ENCODE measurements at regions not wholly inside any gene's neighbourhood (a gene's known extent, or its start where the extent isn't known, plus 50 kb on each side); places are given as distances from the start of the nearest gene placed in this dataset.

- WGBS (ENCODE audit: insufficient coverage): 62% methylated on average over 2 of the region's 4 CpGs
Measured at GRCh38 chr3:127411083-127411727, 123.4 kb upstream of the PRR20G start.

GRCh38 chr3:127410678-127411077, 122.8 kb upstream of the PRR20G start:
- peaks cover 40% of the 10 kb centered on the region for H3K27me3 Mint-ChIP-seq
- WGBS (ENCODE audit: insufficient coverage): 94% methylated on average over 7 of the region's 7 CpGs

More at GRCh38 chr3:127411083-127411727, 123.4 kb upstream of the PRR20G start:
- ChIA-PET CTCF (no interaction called here), POLR2A (no interaction called here)
- no peaks in the 10 kb centered on the region for H3K79me2 ChIP-seq (ENCODE audit: control insufficient read depth, insufficient read depth, low read length)
- no peaks in the 10 kb centered on the region for H3K4me1 ChIP-seq (ENCODE audit: control insufficient read depth in 2 of 2, insufficient read depth in 2 of 2, low read length in 2 of 2)
- no peaks in the 10 kb centered on the region for H3K9me3 ChIP-seq (ENCODE audit: control extremely low read depth in 1 of 3, control insufficient read depth in 2 of 3, insufficient read depth in 1 of 3, low read length in 2 of 3)
- no peak overlapping the region for H3K27ac ChIP-seq (ENCODE audit: low read length in 2 of 2)
- DNase-seq (no peak), ATAC-seq (ENCODE audit: low read depth) (no peak)
- H4K20me1 ChIP-seq (ENCODE audit: control insufficient read depth, insufficient read depth, low read length, poor library complexity, severe bottlenecking): no peaks in the 10 kb centered on the region
- intact Hi-C loops (cut with micrococcal nuclease): no loop called here
- Mint-ChIP-seq H3K27me3 (peaks cover 41% of the 10 kb centered on the region), H3K27ac (no peak overlapping the region), H3K4me3 (no peak overlapping the region), H3K9me3 (ENCODE audit: insufficient read depth) (no peaks in the 10 kb centered on the region), H3K4me1 (no peaks in the 10 kb centered on the region)
- H3K9ac ChIP-seq (ENCODE audit: low read length): no peak overlapping the region
- H3K4me2 ChIP-seq (replicated peaks; ENCODE audit: low read depth, low read length, poor library complexity, severe bottlenecking): no peak overlapping the region
- peaks cover 0 to 8% (median 0%) of the 10 kb centered on the region in 4 experiments for H3K27me3 ChIP-seq (replicated peaks in 1 of 4; ENCODE audit: control extremely low read depth in 1 of 4, control insufficient read depth in 3 of 4, insufficient read depth in 4 of 4, low read length in 3 of 4)
- H3K4me3 ChIP-seq (ENCODE audit: control extremely low read depth in 1 of 5, extremely low read depth in 1 of 5, insufficient read depth in 1 of 5, low read depth in 2 of 5, low read length in 4 of 5): no peak overlapping the region
- H2AFZ ChIP-seq (ENCODE audit: insufficient read depth, low read depth, low read length, poor library complexity, severe bottlenecking): no peak overlapping the region
- no peaks in the 10 kb centered on the region for H3K36me3 ChIP-seq (replicated peaks in 1 of 2; ENCODE audit: control extremely low read depth in 1 of 2, control insufficient read depth in 1 of 2, extremely low read depth in 1 of 2, insufficient read depth in 2 of 2, low read length in 1 of 2)
- no peak for TF ChIP-seq EZH2 (IDR thresholded peaks at IDR 0.05; ENCODE audit: borderline replicate concordance, insufficient read depth, low read depth, low read length, poor library complexity, severe bottlenecking)
- TF ChIP-seq, protein P1, sequence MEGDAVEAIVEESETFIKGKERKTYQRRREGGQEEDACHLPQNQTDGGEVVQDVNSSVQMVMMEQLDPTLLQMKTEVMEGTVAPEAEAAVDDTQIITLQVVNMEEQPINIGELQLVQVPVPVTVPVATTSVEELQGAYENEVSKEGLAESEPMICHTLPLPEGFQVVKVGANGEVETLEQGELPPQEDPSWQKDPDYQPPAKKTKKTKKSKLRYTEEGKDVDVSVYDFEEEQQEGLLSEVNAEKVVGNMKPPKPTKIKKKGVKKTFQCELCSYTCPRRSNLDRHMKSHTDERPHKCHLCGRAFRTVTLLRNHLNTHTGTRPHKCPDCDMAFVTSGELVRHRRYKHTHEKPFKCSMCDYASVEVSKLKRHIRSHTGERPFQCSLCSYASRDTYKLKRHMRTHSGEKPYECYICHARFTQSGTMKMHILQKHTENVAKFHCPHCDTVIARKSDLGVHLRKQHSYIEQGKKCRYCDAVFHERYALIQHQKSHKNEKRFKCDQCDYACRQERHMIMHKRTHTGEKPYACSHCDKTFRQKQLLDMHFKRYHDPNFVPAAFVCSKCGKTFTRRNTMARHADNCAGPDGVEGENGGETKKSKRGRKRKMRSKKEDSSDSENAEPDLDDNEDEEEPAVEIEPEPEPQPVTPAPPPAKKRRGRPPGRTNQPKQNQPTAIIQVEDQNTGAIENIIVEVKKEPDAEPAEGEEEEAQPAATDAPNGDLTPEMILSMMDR (IDR thresholded peaks at IDR 0.05): no peak

More at GRCh38 chr3:127410678-127411077, 122.8 kb upstream of the PRR20G start:
- Histone ChIP-seq H2AFZ (ENCODE audit: insufficient read depth, low read depth, low read length, poor library complexity, severe bottlenecking) (no peak overlapping the region), H3K9ac (ENCODE audit: low read length) (no peak overlapping the region), H3K36me3 (replicated peaks in 1 of 2; ENCODE audit: control extremely low read depth in 1 of 2, control insufficient read depth in 1 of 2, extremely low read depth in 1 of 2, insufficient read depth in 2 of 2, low read length in 1 of 2) (no peaks in the 10 kb centered on the region), H4K20me1 (ENCODE audit: control insufficient read depth, insufficient read depth, low read length, poor library complexity, severe bottlenecking) (no peaks in the 10 kb centered on the region), H3K9me3 (ENCODE audit: control extremely low read depth in 1 of 3, control insufficient read depth in 2 of 3, insufficient read depth in 1 of 3, low read length in 2 of 3) (no peaks in the 10 kb centered on the region), H3K4me3 (ENCODE audit: control extremely low read depth in 1 of 5, extremely low read depth in 1 of 5, insufficient read depth in 1 of 5, low read depth in 2 of 5, low read length in 4 of 5) (no peak overlapping the region), H3K27ac (ENCODE audit: low read length in 2 of 2) (no peak overlapping the region), H3K4me1 (ENCODE audit: control insufficient read depth in 2 of 2, insufficient read depth in 2 of 2, low read length in 2 of 2) (no peaks in the 10 kb centered on the region), H3K27me3 (replicated peaks in 1 of 4; ENCODE audit: control extremely low read depth in 1 of 4, control insufficient read depth in 3 of 4, insufficient read depth in 4 of 4, low read length in 3 of 4) (peaks cover 0 to 8% (median 0%) of the 10 kb centered on the region in 4 experiments), H3K4me2 (replicated peaks; ENCODE audit: low read depth, low read length, poor library complexity, severe bottlenecking) (no peak overlapping the region), H3K79me2 (ENCODE audit: control insufficient read depth, insufficient read depth, low read length) (no peaks in the 10 kb centered on the region)
- DNase-seq: no peak
- no peak for ATAC-seq (ENCODE audit: low read depth)
- Mint-ChIP-seq H3K4me3 (no peak overlapping the region), H3K4me1 (no peaks in the 10 kb centered on the region), H3K9me3 (ENCODE audit: insufficient read depth) (no peaks in the 10 kb centered on the region), H3K27ac (no peak overlapping the region)
- intact Hi-C loops (cut with micrococcal nuclease): no loop called here
- ChIA-PET POLR2A (no interaction called here), CTCF (no interaction called here)
- no peak for TF ChIP-seq EZH2 (IDR thresholded peaks at IDR 0.05; ENCODE audit: borderline replicate concordance, insufficient read depth, low read depth, low read length, poor library complexity, severe bottlenecking)
- TF ChIP-seq, protein P1 (IDR thresholded peaks at IDR 0.05): no peak
